Panc1 (cell line): ENCODE measurements at regions not wholly inside any gene's neighbourhood (a gene's known extent, or its start where the extent isn't known, plus 50 kb on each side); places are given as distances from the start of the nearest gene placed in this dataset.

Experiments
- CTCF ChIP-seq: fragments of 450-650 bp; IDR thresholded peaks from 2 replicates; pipeline ENCODE4 v1.5.1; 2017; ENCODE audit warnings: mild to moderate bottlenecking
- POLR2AphosphoS5 ChIP-seq: IDR thresholded peaks from 2 replicates; pipeline ENCODE4 v1.6.1; 2012; ENCODE audit warnings: mild to moderate bottlenecking, low read depth, low read length, moderate library complexity
- SIN3A ChIP-seq: IDR thresholded peaks from 2 replicates; pipeline ENCODE4 v1.6.1; 2012; ENCODE audit warnings: low read depth, mild to moderate bottlenecking, low read length, moderate library complexity, borderline replicate concordance; ENCODE audit not compliant: insufficient read depth
- TF ChIP-seq, protein P1 (sequence below), 2 experiments: IDR thresholded peaks; 2 replicates each; pipeline ENCODE4 v1.6.1; 2011 to 2012; ENCODE audit warnings: low read depth in 2 of 2, control low read depth in 1 of 2, low read length in 1 of 2, mild to moderate bottlenecking in 1 of 2, moderate library complexity in 1 of 2; ENCODE audit not compliant: insufficient read depth in 1 of 2

GRCh38 chr2:221844212-221845020 is 272.3 kb upstream of the EPHA4 start:
- TF ChIP-seq, protein P1, sequence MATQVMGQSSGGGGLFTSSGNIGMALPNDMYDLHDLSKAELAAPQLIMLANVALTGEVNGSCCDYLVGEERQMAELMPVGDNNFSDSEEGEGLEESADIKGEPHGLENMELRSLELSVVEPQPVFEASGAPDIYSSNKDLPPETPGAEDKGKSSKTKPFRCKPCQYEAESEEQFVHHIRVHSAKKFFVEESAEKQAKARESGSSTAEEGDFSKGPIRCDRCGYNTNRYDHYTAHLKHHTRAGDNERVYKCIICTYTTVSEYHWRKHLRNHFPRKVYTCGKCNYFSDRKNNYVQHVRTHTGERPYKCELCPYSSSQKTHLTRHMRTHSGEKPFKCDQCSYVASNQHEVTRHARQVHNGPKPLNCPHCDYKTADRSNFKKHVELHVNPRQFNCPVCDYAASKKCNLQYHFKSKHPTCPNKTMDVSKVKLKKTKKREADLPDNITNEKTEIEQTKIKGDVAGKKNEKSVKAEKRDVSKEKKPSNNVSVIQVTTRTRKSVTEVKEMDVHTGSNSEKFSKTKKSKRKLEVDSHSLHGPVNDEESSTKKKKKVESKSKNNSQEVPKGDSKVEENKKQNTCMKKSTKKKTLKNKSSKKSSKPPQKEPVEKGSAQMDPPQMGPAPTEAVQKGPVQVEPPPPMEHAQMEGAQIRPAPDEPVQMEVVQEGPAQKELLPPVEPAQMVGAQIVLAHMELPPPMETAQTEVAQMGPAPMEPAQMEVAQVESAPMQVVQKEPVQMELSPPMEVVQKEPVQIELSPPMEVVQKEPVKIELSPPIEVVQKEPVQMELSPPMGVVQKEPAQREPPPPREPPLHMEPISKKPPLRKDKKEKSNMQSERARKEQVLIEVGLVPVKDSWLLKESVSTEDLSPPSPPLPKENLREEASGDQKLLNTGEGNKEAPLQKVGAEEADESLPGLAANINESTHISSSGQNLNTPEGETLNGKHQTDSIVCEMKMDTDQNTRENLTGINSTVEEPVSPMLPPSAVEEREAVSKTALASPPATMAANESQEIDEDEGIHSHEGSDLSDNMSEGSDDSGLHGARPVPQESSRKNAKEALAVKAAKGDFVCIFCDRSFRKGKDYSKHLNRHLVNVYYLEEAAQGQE (IDR thresholded peaks at IDR 0.05; ENCODE audit: insufficient read depth in 1 of 2, low read depth in 2 of 2, low read length in 1 of 2) = no peak
- no peak for TF ChIP-seq CTCF
- no peak for TF ChIP-seq POLR2AphosphoS5
- TF ChIP-seq SIN3A = no peak
